ENCODE measurements at regions not wholly inside any gene's neighbourhood (a gene's known extent, or its start where the extent isn't known, plus 50 kb on each side); places are given as distances from the start of the nearest gene placed in this dataset.
"Not testable (repeated sequence)": the region's sequence is repeated elsewhere in the genome, so short reads cannot be mapped to it uniquely, and the experiment has no call there.

GRCh38 chr14:106706488-106706887, 1180.1 kb downstream of the TMEM121 start:
- intact Hi-C loops (cut with micrococcal nuclease; ENCODE audit: unreplicated experiment); H3K27me3 ChIP-seq (replicated peaks; ENCODE audit: insufficient read depth, low read depth, low read length, poor library complexity): not testable (repeated sequence)

GRCh38 chr14:106710187-106710586, 1183.8 kb downstream of the TMEM121 start:
- DNase-seq (ENCODE audit: low spot score); POLR2A ChIA-PET (ENCODE audit: low non-redundant PET); CTCF ChIA-PET: not testable (repeated sequence)

More at GRCh38 chr14:106706488-106706887, 1180.1 kb downstream of the TMEM121 start:
- CTCF ChIA-PET; BruUV-seq (replicated peaks); H3K36me3 ChIP-seq (ENCODE audit: insufficient read depth, low read length, poor library complexity, severe bottlenecking); DNase-seq (ENCODE audit: low spot score); H3K9me3 ChIP-seq (ENCODE audit: low read depth, low read length, poor library complexity, severe bottlenecking); H3K4me1 ChIP-seq (ENCODE audit: insufficient read depth, low read length, poor library complexity, severe bottlenecking); H3K4me3 ChIP-seq (ENCODE audit: low read depth, low read length, poor library complexity, severe bottlenecking); H3K27ac ChIP-seq (ENCODE audit: low read depth, low read length, poor library complexity, severe bottlenecking); POLR2A ChIA-PET (ENCODE audit: low non-redundant PET): not testable (repeated sequence)
- TF ChIP-seq CTCF (conservative IDR thresholded peaks at IDR 0.05; ENCODE audit: low read depth, low read length): 0 out of 2 replicates have a peak, but pooled peaks have one; percentile 10

GRCh38 chr14:106712513-106712912, 1186.1 kb downstream of the TMEM121 start:
- CTCF ChIA-PET; H3K27me3 ChIP-seq (replicated peaks; ENCODE audit: insufficient read depth, low read depth, low read length, poor library complexity); BruUV-seq (replicated peaks); H3K4me1 ChIP-seq (ENCODE audit: insufficient read depth, low read length, poor library complexity, severe bottlenecking); DNase-seq (ENCODE audit: low spot score); H3K27ac ChIP-seq (ENCODE audit: low read depth, low read length, poor library complexity, severe bottlenecking); H3K9me3 ChIP-seq (ENCODE audit: low read depth, low read length, poor library complexity, severe bottlenecking); intact Hi-C loops (cut with micrococcal nuclease; ENCODE audit: unreplicated experiment); POLR2A ChIA-PET (ENCODE audit: low non-redundant PET); H3K36me3 ChIP-seq (ENCODE audit: insufficient read depth, low read length, poor library complexity, severe bottlenecking); H3K4me3 ChIP-seq (ENCODE audit: low read depth, low read length, poor library complexity, severe bottlenecking): not testable (repeated sequence)

More at GRCh38 chr14:106710187-106710586, 1183.8 kb downstream of the TMEM121 start:
- H3K4me1 ChIP-seq (ENCODE audit: insufficient read depth, low read length, poor library complexity, severe bottlenecking); intact Hi-C loops (cut with micrococcal nuclease; ENCODE audit: unreplicated experiment); H3K27ac ChIP-seq (ENCODE audit: low read depth, low read length, poor library complexity, severe bottlenecking); BruUV-seq (replicated peaks); H3K9me3 ChIP-seq (ENCODE audit: low read depth, low read length, poor library complexity, severe bottlenecking); H3K4me3 ChIP-seq (ENCODE audit: low read depth, low read length, poor library complexity, severe bottlenecking); H3K36me3 ChIP-seq (ENCODE audit: insufficient read depth, low read length, poor library complexity, severe bottlenecking); H3K27me3 ChIP-seq (replicated peaks; ENCODE audit: insufficient read depth, low read depth, low read length, poor library complexity): not testable (repeated sequence)

GRCh38 chr14:106714446-106715428, 1188.4 kb downstream of the TMEM121 start:
- H3K27me3 ChIP-seq (replicated peaks; ENCODE audit: insufficient read depth, low read depth, low read length, poor library complexity); H3K36me3 ChIP-seq (ENCODE audit: insufficient read depth, low read length, poor library complexity, severe bottlenecking); POLR2A ChIA-PET (ENCODE audit: low non-redundant PET); CTCF ChIA-PET; H3K27ac ChIP-seq (ENCODE audit: low read depth, low read length, poor library complexity, severe bottlenecking); H3K4me1 ChIP-seq (ENCODE audit: insufficient read depth, low read length, poor library complexity, severe bottlenecking); DNase-seq (ENCODE audit: low spot score); H3K9me3 ChIP-seq (ENCODE audit: low read depth, low read length, poor library complexity, severe bottlenecking); BruUV-seq (replicated peaks); H3K4me3 ChIP-seq (ENCODE audit: low read depth, low read length, poor library complexity, severe bottlenecking); intact Hi-C loops (cut with micrococcal nuclease; ENCODE audit: unreplicated experiment): not testable (repeated sequence)
